ENCODE measurements at regions not wholly inside any gene's neighbourhood (a gene's known extent, or its start where the extent isn't known, plus 50 kb on each side); places are given as distances from the start of the nearest gene placed in this dataset.

- Mint-ChIP-seq H3K4me3 (ENCODE audit: low read depth) (no peak overlapping the region), H3K4me1 (ENCODE audit: low read depth) (no peaks in the 10 kb centered on the region), H3K9me3 (ENCODE audit: low read depth) (no peaks in the 10 kb centered on the region), H3K27ac (no peak overlapping the region), H3K36me3 (ENCODE audit: insufficient read depth) (no peaks in the 10 kb centered on the region), H3K27me3 (no peaks in the 10 kb centered on the region)
- TF ChIP-seq, protein P1, sequence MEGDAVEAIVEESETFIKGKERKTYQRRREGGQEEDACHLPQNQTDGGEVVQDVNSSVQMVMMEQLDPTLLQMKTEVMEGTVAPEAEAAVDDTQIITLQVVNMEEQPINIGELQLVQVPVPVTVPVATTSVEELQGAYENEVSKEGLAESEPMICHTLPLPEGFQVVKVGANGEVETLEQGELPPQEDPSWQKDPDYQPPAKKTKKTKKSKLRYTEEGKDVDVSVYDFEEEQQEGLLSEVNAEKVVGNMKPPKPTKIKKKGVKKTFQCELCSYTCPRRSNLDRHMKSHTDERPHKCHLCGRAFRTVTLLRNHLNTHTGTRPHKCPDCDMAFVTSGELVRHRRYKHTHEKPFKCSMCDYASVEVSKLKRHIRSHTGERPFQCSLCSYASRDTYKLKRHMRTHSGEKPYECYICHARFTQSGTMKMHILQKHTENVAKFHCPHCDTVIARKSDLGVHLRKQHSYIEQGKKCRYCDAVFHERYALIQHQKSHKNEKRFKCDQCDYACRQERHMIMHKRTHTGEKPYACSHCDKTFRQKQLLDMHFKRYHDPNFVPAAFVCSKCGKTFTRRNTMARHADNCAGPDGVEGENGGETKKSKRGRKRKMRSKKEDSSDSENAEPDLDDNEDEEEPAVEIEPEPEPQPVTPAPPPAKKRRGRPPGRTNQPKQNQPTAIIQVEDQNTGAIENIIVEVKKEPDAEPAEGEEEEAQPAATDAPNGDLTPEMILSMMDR (IDR thresholded peaks at IDR 0.05; ENCODE audit: unreplicated experiment) = no peak
- no peak for DNase-seq (ENCODE audit: low spot score, unreplicated experiment)
Observed at GRCh38 chr1:80645621-80646020, 1155.1 kb upstream of the ADGRL2 start.

- TF ChIP-seq, protein P1 (IDR thresholded peaks at IDR 0.05; ENCODE audit: unreplicated experiment) = no peak
- Mint-ChIP-seq H3K4me1 (ENCODE audit: low read depth) (peaks cover 10% of the 10 kb centered on the region), H3K4me3 (ENCODE audit: low read depth) (no peak overlapping the region), H3K27me3 (no peaks in the 10 kb centered on the region), H3K36me3 (ENCODE audit: insufficient read depth) (no peaks in the 10 kb centered on the region), H3K27ac (no peak overlapping the region), H3K9me3 (ENCODE audit: low read depth) (peaks cover 9% of the 10 kb centered on the region)
- DNase-seq (ENCODE audit: low spot score, unreplicated experiment) = no peak
Observed at GRCh38 chr1:80640978-80641377, 1159.8 kb upstream of the ADGRL2 start.

DNA sequence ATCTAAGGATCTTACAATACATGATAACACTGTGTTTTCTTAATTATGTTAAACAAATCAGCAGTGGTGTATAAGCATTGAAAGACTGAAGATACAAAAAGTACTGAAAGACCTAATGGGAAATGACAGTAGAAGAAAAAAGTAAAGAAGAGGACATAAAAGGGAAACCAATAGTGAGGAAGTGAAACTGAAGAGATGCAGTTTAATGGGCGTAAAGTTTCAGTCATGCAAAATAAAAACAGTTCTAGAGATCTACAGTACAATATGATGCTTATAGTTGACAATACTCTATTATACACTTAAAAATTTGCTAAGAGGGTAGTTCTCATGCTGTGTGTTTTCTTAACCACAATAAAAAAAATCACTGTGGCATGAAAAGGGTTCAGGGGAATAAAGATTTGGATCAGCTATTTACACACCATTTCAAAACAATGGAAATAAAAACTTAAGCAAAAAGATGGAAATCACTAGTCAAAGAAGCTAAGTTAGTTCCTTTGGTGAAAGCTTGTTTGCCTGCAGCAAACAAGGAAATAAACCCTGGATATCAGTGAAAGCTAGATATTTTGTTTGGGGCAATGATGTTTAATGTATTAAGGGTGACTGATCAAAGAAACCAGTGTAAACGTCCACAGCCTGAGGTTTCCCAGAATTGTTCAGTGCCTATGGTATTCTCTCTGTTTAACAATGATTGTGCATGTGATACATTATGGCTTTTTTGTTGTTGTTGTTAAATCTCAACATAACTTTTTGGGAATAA lies 1160.8 kb upstream of the ADGRL2 start:
- Mint-ChIP-seq H3K36me3 (ENCODE audit: insufficient read depth) (peaks cover under 1% of the 10 kb centered on the region), H3K27me3 (no peaks in the 10 kb centered on the region), H3K9me3 (ENCODE audit: low read depth) (peaks cover 17% of the 10 kb centered on the region), H3K27ac (no peak overlapping the region), H3K4me1 (ENCODE audit: low read depth) (peaks cover 11% of the 10 kb centered on the region), H3K4me3 (ENCODE audit: low read depth) (no peak overlapping the region)
- TF ChIP-seq, protein P1 (IDR thresholded peaks at IDR 0.05; ENCODE audit: unreplicated experiment) = no peak
- DNase-seq (ENCODE audit: low spot score, unreplicated experiment) = no peak

DNA sequence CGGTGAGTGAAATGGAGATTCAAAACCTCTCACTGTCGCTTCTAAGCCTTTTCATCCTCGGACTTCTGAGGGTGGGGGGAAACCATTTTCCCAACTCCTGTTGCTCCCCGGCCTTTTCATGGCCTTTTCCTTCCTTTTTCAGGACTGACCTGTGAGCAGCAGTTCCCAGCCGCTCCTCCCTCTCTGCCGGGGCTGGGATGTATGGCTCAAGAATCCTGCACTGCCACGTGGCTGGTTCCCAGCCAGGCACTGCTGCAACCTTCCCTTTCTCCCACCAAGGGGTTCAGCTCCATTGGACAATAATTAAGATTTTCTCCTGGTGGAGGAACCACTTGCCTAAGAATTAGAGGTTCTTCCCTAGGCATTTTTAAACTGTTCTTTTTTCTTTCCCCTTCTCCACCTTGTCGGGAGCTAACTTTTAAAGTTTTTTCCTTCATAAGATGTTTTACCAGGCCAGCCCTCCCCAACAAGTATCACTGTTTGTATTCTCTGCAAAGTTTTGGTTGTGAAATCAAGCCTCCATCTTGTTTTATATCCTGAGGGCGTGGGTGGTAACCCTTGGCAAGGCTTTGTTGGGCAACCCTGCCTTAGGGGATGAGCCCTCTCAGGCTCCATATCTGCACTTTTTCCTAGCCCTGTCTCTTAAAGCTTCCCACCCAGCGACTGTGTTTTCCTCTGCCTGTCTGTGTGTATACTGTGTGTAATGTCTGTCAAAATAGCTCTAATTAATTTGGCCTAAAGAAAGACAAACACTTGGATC lies 1166.6 kb upstream of the ADGRL2 start:
- TF ChIP-seq, protein P1 (IDR thresholded peaks at IDR 0.05; ENCODE audit: unreplicated experiment) = no peak
- H3K27me3 Mint-ChIP-seq = no peaks in the 10 kb centered on the region
- H3K36me3 Mint-ChIP-seq (ENCODE audit: insufficient read depth) = peaks cover 2% of the 10 kb centered on the region
- no peak for DNase-seq (ENCODE audit: low spot score, unreplicated experiment)
- no peak overlapping the region for H3K27ac Mint-ChIP-seq
- H3K9me3 Mint-ChIP-seq (ENCODE audit: low read depth) = peaks cover 21% of the 10 kb centered on the region
- H3K4me3 Mint-ChIP-seq (ENCODE audit: low read depth) = no peak overlapping the region
- peaks cover 8% of the 10 kb centered on the region for H3K4me1 Mint-ChIP-seq (ENCODE audit: low read depth)

- H3K4me3 Mint-ChIP-seq (ENCODE audit: low read depth) = no peak overlapping the region
- H3K4me1 Mint-ChIP-seq (ENCODE audit: low read depth) = peaks cover 8% of the 10 kb centered on the region
- H3K36me3 Mint-ChIP-seq (ENCODE audit: insufficient read depth) = peaks cover 2% of the 10 kb centered on the region
- TF ChIP-seq, protein P1 (IDR thresholded peaks at IDR 0.05; ENCODE audit: unreplicated experiment) = no peak
- H3K27me3 Mint-ChIP-seq = no peaks in the 10 kb centered on the region
- H3K27ac Mint-ChIP-seq = no peak overlapping the region
- no peak for DNase-seq (ENCODE audit: low spot score, unreplicated experiment)
- peaks cover 17% of the 10 kb centered on the region for H3K9me3 Mint-ChIP-seq (ENCODE audit: low read depth)
Observed at GRCh38 chr1:80632284-80632683, 1168.5 kb upstream of the ADGRL2 start.
